GM18519 (cell line): ENCODE measurements at regions not wholly inside any gene's neighbourhood (a gene's known extent, or its start where the extent isn't known, plus 50 kb on each side); places are given as distances from the start of the nearest gene placed in this dataset.

ENCODE experiments used
- ATAC-seq: cut with Tn5 transposase; IDR thresholded peaks from one replicate; pipeline ENCODE4 v1.9.1; 2021; ENCODE audit warnings: mild to moderate bottlenecking, moderate library complexity; ENCODE audit not compliant: unreplicated experiment, low FRiP score

DNA sequence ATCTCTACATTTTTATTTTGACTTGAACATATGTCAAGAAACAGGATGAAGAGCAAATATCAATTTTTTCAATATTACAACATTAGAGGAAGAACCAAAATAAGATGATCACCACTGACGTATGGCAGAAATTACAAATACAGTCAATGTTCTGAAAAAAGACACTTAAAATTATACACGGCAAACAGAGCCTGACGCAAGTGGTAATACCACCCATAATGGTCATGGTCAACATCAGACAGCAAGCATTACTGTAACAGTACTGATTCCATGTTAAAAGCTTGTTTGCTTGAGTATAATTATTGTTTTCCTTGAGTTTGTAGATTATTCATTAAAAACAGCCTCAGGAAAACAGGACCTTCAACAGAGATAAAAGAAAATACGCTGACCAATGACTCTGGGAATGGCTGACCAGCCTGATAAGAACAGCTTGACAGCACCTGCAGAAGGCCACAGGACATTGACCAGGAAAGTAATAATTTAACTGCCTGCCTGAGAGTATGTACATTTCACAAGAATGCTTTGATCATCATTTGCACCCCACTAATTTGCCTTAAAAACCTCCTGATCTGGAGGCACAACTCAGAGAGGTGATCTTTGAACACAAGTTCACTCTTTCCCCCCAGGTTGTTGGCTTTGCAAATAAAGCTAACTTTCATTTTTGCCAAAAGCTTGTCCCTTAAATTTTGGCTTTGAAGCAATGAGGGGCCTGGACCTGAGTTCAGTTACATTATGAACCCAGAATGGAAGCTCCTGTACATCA, 187.3 kb downstream of the IPO8 start:
- no peak for ATAC-seq

DNA sequence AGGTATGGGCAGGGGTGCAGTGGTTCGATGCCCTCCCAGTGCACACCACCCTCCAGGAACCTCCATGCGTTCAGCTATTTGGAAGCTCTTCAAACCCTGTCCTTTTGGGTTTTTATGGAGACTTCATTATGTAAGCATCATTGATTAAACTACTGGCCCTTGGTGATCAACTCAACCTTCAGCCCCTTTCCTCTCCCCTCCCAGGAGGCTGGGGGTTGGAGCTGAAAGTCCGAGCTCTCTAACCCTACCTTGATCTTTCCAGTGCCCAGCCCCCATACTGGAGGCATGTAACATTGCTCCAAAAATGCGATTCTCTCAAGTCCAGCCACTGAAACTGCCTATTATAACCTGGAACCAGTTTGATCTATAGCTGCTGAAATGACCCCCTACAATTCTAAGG, 188.1 kb downstream of the IPO8 start:
- ATAC-seq, result no peak

DNA sequence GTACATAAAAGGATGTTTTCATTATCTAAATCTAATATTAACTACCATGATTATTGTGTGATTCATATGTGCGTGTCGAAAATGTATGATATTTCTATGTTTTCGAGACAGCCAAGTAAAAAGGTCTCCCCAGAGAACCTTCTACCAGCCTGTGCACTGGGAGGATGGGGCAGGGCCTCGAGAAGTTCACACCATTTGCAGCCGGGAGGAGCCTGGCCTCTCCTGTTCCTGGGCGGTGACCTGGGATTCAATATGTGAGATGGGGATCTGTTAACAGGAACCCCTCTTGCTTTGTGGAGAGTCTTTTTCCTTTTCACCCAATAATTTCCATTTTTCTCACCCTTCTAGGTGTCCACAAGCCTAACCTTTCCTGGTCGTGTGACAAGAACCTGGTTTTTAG, 189.3 kb downstream of the IPO8 start:
- ATAC-seq, result no peak

DNA sequence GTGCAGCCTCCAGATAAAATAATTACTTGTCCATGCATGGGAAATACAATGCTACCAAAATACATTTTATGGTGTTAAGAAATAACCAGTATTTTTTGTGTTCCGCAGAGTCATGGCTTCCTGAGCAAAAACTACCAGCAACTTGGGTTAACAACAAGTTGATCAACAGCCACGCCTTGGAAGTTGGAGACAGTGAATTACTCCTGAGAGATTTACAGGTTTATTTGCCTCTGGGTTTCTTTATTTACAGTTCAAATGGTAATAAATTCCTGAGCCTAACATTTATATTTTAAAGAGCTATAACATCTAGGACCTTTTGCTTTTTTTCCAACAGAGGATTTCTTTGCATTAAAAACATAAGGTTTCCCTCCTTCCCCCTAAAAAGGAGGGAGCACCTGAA, 194.0 kb downstream of the IPO8 start:
- no peak for ATAC-seq

DNA sequence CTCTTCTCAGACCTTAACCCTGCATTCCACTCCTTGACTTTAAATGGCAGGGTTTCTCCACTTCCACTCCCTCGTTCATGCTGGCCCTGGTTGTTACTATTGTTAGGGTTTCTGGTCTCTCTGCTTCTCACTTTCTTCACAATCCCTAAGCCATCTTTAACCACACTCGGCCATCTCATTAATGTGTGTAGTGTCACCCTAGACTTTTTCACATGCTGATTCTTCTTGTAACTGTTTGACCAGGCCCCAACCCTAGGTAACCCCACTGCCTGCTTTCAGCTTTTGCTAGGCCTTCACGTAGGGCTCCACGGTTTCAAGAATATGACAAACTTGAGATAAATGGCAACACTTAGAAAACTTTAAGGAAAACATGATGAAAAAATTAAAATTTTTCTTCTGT, 195.1 kb downstream of the IPO8 start:
- ATAC-seq, result no peak

DNA sequence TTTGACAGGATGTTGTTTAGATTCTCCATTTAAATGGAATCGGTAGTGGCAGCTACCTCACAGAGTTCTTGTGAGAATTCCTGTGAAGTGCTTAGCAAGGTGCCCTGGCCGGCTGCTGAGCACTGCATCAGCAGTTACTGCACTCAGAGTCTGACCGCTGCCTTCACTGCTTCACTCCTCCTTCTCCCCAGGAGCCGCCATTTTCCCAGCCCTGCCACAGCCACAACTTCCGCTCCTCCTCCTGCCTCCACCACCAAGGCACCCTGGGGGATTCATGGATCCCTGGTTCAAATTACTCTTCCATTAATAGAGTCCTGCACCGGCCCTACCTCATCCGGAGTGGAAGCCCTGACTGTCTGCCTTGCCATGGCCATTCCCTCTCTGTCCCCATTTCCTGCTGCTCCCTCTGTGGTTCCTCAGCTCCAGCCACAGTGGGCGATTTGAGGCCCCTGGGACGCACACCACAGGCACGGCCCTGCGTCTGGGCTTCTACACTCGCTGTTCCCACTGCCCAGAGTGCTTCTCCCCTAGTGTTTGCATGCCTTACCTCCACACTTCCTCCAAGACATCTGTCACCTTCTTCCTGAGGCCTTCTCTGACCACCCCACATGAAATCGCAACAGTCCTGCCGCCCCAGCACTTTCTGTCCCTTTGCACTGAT, 210.3 kb downstream of the IPO8 start:
- no peak for ATAC-seq

DNA sequence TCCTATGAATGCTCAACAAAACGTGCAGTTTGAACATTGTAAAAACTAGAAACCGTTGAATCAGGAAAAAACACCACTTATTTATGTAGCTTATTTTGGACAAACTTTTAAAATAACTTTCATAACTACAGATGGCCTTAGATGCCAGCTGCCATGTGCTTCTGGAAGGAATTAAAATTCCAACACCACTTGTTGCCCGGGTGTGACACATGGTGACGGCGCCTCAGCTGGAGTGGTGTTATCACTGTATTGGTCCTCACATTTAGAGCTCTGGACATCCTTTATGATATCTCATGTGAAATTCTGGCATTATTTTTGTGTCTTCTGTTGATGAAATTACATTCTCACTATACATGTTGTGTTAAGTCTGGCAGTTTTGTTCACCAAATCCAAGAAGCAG, 211.0 kb downstream of the IPO8 start:
- no peak for ATAC-seq

DNA sequence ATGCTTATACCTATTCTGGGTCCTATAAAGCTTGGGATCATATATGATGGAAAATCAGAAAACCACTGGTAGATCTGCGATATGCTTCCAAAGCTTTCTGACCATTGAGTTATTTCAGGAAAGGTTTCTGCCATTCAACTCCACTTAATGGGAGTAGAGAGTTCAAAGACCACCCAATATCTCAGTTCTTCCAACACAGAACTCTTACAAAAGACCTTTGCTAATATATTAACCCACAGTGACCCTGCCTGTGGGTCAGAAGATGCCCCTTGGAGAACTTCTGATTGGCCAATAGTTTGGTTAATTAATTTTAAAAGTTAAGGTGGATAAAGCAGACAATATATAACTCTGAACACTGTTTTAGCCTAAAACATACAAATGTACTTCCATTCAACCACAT, 213.0 kb downstream of the IPO8 start:
- no peak for ATAC-seq

DNA sequence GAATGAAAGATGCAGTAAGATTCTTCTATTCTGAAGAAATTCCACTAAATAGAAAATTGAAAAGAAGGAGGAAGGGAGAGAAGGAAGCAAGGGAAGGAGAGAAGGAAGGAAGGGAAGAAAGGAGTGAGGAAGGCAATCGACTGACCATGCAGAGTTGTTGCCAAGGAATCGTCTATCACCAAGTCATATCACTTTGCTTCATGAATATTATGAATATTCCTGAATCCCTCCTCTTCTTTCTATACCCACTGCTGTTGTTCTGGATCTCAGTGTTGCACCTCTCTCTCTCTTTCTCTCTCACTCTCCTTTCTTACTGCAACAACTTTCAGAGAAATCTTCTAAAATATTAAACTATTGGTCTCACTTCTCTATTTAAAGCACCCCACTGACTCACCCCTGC, 222.4 kb downstream of the IPO8 start:
- ATAC-seq, result no peak

DNA sequence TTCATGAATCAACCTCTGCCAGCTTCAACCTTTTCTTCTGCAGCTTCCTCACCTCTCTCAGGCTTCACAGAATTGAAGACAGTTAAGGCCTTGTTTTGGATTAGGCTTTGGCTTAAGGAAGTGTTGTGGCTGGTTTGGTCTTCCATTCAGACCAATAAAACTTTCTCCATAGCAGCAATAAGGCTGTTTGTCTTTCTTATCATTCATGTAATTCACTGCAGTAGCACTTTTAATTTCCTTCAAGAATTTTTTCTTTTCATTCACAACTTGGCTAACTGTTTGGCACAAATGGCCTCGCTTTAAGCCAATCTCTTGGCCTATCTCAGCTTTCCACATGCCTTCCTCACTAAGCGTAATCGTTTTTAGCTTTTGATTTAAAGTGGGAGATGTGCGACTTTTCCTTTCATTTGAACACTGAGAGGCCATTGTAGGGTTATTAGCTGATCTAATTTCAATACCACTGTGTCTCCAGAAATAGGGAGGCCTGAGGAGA, 229.5 kb downstream of the IPO8 start:
- no peak for ATAC-seq

DNA sequence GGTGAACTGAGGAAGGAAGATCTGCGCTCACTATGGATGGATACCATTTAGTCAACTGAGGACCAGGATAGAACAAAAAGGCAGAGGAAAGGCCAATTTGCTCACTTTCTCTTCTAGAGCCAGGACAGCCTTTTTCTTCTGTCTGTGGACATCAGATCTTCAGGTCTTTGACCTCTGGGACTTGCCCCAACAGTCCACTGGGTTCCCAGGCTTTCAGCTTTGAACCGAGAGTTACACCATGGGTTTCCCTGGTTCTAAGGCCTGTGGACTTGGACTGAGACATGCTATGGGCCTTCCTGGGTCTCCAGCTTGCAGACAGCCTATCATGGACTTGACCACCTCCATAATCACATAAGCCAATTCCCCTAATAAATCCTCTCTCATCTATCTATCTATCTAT, 232.0 kb downstream of the IPO8 start:
- no peak for ATAC-seq

DNA sequence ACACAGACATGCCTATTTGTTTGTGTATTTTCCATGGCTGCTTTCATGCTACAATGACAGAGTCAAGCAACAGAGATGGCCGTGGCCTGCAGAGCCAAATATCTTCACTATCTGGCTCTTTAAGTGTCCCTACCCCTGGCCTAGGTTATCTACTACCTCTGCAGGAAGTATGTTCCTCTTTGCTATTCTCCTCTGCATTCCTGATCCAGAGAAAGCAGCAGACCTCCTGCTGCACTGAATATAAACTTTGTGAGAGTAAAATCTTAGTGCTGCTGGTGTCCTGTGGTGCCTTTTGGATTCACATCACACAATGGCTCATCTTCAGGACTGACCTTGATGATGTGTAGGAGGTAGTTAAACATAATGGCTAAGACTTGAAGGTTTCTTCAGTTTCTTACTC, 233.4 kb downstream of the IPO8 start:
- no peak for ATAC-seq

DNA sequence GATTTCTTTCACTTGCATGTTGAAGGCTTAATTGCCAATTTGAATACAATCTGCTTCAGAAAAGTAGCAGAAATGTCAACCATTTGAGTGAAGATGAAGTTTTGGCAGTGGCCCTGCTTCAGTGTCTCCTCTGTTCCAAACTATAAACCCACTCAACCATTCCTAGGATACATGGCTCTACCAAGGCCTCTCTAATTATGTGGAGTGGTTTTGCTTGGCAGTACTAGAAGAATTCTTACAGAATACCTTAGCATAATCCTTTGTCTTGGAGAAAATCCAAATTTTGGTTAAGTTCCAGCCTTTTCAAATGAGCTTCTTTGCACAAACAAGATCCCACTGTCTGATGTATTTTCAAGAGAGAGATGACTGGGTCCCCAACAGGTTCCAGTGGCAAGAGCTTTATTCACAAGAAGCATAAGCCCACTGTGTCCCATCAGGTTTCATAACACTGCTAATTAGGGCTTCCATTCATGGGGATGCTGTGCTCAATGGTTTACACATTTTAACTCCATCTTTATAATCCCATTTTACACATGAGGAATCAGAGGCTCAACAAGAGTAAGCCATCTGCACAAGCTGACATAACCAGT, 234.5 kb downstream of the IPO8 start:
- ATAC-seq, result no peak

DNA sequence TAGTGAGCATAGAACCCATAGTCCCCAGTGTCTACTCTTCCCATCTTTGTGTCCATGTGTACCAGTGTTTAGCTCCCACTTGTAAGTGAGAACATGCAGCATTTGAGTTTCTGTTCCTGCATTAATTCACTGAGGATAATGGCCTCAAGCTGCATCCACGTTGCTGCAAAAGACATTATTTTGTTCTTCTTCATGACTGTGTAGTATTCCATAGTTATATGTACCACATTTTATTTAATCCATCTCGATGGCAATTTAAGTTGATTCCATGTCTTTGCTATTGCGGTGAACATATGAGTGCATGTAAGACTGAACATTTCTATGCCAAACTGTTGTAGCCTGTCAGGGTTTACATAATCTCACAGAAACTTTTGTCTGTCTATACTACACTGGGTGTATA, 237.2 kb downstream of the IPO8 start:
- no peak for ATAC-seq

DNA sequence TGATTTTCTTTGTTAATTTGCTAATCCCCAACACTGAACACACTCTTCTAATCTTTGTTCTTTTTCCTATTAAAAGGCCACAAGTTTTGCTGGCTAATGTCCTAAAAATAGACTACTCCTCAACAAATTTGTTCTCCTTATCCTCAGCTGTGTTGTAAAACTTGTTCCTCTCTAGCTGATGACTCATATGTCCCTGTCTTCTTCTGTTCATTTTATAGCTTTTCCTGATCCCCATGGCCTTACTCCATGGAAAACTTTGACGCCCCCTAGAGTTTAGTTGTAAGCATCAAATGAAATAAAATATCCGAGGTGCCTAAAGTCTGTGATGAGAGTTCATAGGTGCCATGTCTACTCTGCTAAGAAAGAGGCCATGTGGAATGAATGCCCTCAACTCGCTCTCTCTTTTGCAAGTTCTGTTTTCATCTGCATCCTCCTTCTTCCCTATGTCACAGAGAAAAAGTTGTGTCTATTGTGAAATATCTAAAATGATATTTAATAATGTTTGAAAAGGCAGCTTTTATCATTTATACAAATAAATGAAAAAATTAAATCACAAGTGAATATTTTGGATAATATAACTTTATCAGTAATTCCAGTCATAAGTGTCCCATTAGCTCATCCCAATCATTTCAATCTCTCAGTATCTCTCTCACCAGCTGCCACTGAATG, 237.9 kb downstream of the IPO8 start:
- no peak for ATAC-seq

DNA sequence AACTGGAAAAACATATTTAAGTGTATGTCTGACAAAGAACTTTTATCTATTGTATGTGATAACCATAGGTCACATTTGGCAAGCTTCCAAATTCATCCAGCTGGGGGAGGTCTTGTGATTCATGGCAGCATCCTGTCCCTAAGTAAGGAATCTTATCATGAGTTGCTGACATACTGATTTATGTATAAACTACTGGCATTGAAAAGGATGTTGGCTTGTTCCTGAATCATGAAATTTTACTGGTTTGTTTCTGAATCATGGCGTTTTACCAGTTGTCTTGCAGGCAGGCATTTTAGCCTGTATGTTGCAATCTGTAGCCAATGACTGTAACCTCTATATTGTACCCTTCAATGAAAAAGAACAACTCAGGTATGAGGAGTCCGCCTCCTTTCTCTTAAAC, 244.8 kb downstream of the IPO8 start:
- ATAC-seq, result no peak

DNA sequence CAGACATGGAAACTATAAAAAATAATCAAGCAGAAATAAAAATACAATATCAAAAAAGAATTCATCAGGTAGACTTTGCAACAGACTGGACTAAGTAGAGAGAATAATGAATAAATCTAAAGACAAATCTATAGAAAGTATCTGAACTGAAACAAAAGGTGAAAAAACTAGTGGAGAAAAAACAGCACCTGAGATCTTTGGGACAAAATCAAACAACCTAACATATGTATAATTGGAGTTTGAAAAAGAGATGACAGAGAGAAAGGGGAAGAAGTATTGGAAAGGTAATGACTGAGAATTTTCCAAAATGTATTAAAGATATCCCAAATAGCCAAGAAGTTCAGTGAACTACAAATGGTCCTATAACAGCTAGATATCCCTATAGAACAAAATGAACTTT, 245.4 kb downstream of the IPO8 start:
- no peak for ATAC-seq

DNA sequence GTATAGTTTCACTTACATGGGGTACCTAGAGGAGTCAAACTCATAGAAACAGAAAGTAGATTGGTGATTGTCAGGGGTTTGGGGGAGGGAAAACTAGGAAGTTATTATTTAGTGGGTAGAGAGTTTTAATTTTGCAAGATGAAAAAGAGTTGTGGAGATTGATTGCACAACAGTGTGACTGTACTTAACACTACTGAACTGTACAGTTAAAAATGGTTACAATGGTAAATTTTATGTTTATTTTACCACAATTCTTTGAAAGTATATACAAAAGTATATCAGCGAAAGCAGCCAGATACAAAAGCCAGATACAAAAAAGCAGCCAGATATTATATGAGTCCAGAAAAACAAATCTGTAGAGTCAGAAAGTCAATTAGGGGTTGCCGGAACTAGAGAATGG, 247.6 kb downstream of the IPO8 start:
- ATAC-seq, result no peak

DNA sequence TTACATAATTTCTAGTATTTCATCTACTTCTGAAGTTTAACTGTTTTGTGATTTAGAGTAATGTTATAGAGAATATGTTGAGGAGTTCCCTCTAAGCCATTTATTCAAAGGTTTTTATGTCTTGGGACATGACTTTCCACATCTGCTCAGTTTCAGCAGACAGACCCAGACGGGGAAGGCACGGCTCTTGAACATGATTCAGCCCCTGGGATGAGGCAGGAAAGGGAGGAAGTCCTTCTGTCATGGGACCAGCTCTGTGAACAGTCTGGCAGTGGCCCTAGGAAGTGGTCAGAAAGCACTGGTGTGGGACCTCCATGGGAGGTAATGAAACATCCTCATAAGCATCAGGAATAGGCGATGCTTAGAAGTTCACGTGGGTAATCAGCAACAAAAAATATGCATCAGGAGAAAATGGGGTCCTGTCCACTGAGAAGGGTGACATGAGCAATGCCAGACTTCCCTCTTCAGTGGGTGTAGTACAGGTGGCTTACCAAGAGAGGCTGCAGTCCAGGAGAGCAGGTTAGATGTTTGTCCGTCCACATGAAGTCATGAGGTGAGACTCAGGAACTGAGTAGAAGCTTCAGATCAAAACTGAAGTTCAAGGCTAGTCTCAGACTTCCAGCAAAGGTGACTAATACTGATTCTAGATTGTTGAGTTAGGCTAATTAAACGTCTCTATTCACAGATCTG, 248.5 kb downstream of the IPO8 start:
- no peak for ATAC-seq

DNA sequence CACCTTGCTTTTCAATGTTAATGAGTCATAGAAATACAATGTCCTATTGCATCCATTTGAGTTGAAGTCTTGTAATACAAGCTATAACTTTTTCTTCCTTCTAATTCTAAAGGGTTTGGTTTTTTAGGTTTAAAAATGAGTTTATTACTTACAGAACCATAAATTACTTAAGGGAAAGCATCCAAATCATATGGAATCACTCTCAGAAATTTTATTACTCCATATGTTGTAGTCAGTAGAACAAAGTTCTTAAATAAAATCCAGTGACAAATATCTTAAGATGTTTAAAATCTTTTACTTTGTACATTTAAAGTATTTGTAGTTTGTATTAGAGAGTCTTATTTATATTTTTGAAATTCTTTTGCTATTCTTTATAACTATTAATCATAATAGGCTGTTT, 253.2 kb downstream of the IPO8 start:
- no peak for ATAC-seq
